ENCODE measurements at regions not wholly inside any gene's neighbourhood (a gene's known extent, or its start where the extent isn't known, plus 50 kb on each side); places are given as distances from the start of the nearest gene placed in this dataset.

DNA sequence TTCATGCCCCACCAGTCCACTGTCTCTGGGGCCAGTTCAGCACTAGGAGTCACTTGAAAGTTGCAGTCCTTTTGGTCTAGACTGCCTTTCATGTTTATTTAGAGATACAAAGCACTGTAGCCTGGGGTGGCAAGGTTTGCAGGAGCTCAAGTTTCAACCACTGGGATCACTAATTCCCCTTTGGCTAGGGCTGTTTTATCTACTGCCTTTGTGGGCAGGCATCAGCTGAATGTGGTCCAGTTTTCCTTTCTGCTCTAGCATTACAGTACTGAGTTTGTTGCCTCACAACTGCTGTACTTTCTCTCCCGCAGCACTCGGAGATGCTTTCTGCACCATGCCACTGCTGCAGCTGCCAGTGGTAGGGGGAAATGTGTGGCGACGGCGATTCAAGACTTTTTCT, 222.3 kb upstream of the HDX start:
- TF ChIP-seq CTCF (IDR thresholded peaks at IDR 0.05; ENCODE audit: insufficient read depth, low read length, poor library complexity, severe bottlenecking), result no peak
- TF ChIP-seq EZH2phosphoT487 (conservative IDR thresholded peaks at IDR 0.05; ENCODE audit: low read length), result no peak
